HepG2 (cell line): ENCODE measurements at regions not wholly inside any gene's neighbourhood (a gene's known extent, or its start where the extent isn't known, plus 50 kb on each side); places are given as distances from the start of the nearest gene placed in this dataset.

Experiments used
- ATAC-seq: fragments of 200-7000 bp; cut with Tn5 transposase; 3 replicates; pipeline ENCODE4 v1.9.1; 2020; ENCODE audit warnings: mild to moderate bottlenecking, moderate library complexity
- BruUV-seq: library from RNA; stranded (reverse); fragments of 400-500 nt; replicated peaks from 2 replicates; lab custom pipeline; 2021; lab: Mats Ljungman, UMichigan
- CTCF ChIA-PET: fragments of 300-600 bp; formaldehyde crosslinking; extraction: SDS; loops from one replicate; lab custom pipeline; 2021; ENCODE audit warnings: low total read pairs, inconsistent platforms, low intra/inter-chr PET ratio; lab: Yijun Ruan, JAX
- POLR2A ChIA-PET: fragments of 350-600 bp; sonication (Branson Sonifier 250); formaldehyde crosslinking; loops from one replicate; lab custom pipeline; 2020; ENCODE audit warnings: antibody characterized with exemption, inconsistent platforms; lab: Yijun Ruan, JAX
- DNase-seq: peaks from one replicate; pipeline ENCODE4 v3.0.0-alpha.2; 2015; ENCODE audit warnings: low spot score
- FAIRE-seq: peaks from 3 replicates; lab custom pipeline; 2011; peaks lifted over from hg19 to GRCh38; lab: Jason Lieb, UNC
- H2AFZ ChIP-seq: one replicate; pipeline ENCODE4 v1.6.1; 2011; ENCODE audit warnings: low read length, inconsistent platforms
- H3K27ac ChIP-seq: fragments of 300-600 bp; 3 replicates; pipeline ENCODE4 v1.8.0; 2011; ENCODE audit warnings: mixed run types, mild to moderate bottlenecking, mixed read lengths, low read length, inconsistent platforms; ENCODE audit not compliant: insufficient read depth; ENCODE audit errors: extremely low read length
- H3K27me3 ChIP-seq, 2 experiments: fragments of 200-600 bp in 1 of 2; 2 replicates in 1 of 2; 3 replicates in 1 of 2; pipeline versions ENCODE4 v1.6.0 to v1.8.0; 2011; ENCODE audit warnings: low read length in 2 of 2, mild to moderate bottlenecking in 2 of 2, moderate library complexity in 2 of 2, inconsistent platforms in 1 of 2; ENCODE audit not compliant: insufficient read depth in 2 of 2, control insufficient read depth in 1 of 2
- H3K36me3 ChIP-seq, 2 experiments: fragments of 200-600 bp in 1 of 2; replicated peaks in 1 of 2; 2 replicates in 1 of 2; 3 replicates in 1 of 2; pipeline versions ENCODE4 v1.5.1 to v1.8.0; 2011; ENCODE audit warnings: low read length in 2 of 2, inconsistent platforms in 1 of 2; ENCODE audit not compliant: insufficient read depth in 2 of 2, control insufficient read depth in 1 of 2
- H3K4me1 ChIP-seq: 2 replicates; pipeline ENCODE4 v1.5.1; 2012; ENCODE audit warnings: low read length, inconsistent platforms; ENCODE audit not compliant: insufficient read depth
- H3K4me2 ChIP-seq: 2 replicates; pipeline ENCODE4 v1.6.0; 2011; ENCODE audit warnings: low read depth, low read length, inconsistent platforms
- H3K4me3 ChIP-seq, 3 experiments: fragments of 200-600 bp in 1 of 3; sonication (generic), shearing (Covaris generic) in 1 of 3; replicated peaks in 1 of 3; 2 replicates each; pipeline ENCODE4 v1.5.1; 2011 to 2016; ENCODE audit warnings: low read length in 3 of 3, inconsistent platforms in 2 of 3, low read depth in 2 of 3, mild to moderate bottlenecking in 2 of 3, control low read depth in 1 of 3, mixed read lengths in 1 of 3; ENCODE audit not compliant: insufficient read depth in 1 of 3
- H3K79me2 ChIP-seq: one replicate; pipeline ENCODE4 v1.6.1; 2011; ENCODE audit warnings: low read length, inconsistent platforms; ENCODE audit not compliant: insufficient read depth
- H3K9ac ChIP-seq: 2 replicates; pipeline ENCODE4 v1.6.0; 2011; ENCODE audit warnings: mild to moderate bottlenecking, low read depth, low read length, inconsistent platforms; ENCODE audit not compliant: insufficient read depth
- H3K9me3 ChIP-seq: 2 replicates; pipeline ENCODE4 v1.5.1; 2012; ENCODE audit warnings: mild to moderate bottlenecking, low read length
- H4K20me1 ChIP-seq: 2 replicates; pipeline ENCODE4 v1.6.0; 2011; ENCODE audit warnings: inconsistent platforms, mild to moderate bottlenecking, low read length, moderate library complexity; ENCODE audit not compliant: insufficient read depth
- ATF6 ChIP-seq: sonication (generic); formaldehyde crosslinking; conservative IDR thresholded peaks from 2 replicates; pipeline ENCODE4 v1.4.0; 2020; ENCODE audit warnings: missing genetic modification reagents
- GATAD1 ChIP-seq: IDR thresholded peaks from 2 replicates; pipeline ENCODE4 v1.6.1; 2016; ENCODE audit warnings: missing genetic modification reagents, missing compliant biosample characterization
- HNF4A ChIP-seq: sonication (generic); formaldehyde crosslinking; IDR thresholded peaks from 2 replicates; pipeline ENCODE4 v1.4.0; 2020; ENCODE audit warnings: missing genetic modification reagents
- KLF9 ChIP-seq: IDR thresholded peaks from 2 replicates; pipeline ENCODE4 v1.6.1; 2016; ENCODE audit warnings: low read depth
- ZNF407 ChIP-seq: sonication (generic); formaldehyde crosslinking; IDR thresholded peaks from one replicate; pipeline ENCODE4 v1.5.1; 2020; ENCODE audit warnings: mild to moderate bottlenecking, missing genetic modification reagents; ENCODE audit errors: not compliant biosample characterization
- WGBS: methylation state at CpG from one replicate; pipeline ENCODE4 v1.1.6; 2017; ENCODE audit warnings: low lambda C conversion rate; 5-methylcytosine and 5-hydroxymethylcytosine counted together
- in situ Hi-C: cut with HindIII; loops from 2 replicates; pipeline ENCODE4 v1.10.0; 2017; ENCODE audit warnings: low pct_unique_long_range_greater_than_20kb; ENCODE audit not compliant: extremely low pct_ligation_motif_present
- intact Hi-C: fragments of 100-400 bp; cut with micrococcal nuclease; formaldehyde crosslinking; loops from one replicate; pipeline ENCODE4 v1.10.0; 2022; ENCODE audit not compliant: unreplicated experiment

- Histone ChIP-seq H2AFZ (peak overlapping the region; percentile 30), H3K27ac (no peak overlapping the region), H3K9me3 (no peaks in the 10 kb centered on the region), H3K4me1 (no peaks in the 10 kb centered on the region), H4K20me1 (no peaks in the 10 kb centered on the region), H3K79me2 (no peaks in the 10 kb centered on the region), H3K4me2 (no peak overlapping the region), H3K27me3 (no peaks in the 10 kb centered on the region), H3K4me3 (no peak overlapping the region), H3K9ac (no peak overlapping the region), H3K36me3 (no peaks in the 10 kb centered on the region)
- no peak for TF ChIP-seq HNF4A (CRISPR knock-in tag)
- TF ChIP-seq ATF6 (CRISPR knock-in tag), result no peak
- TF ChIP-seq GATAD1, result no peak
- TF ChIP-seq ZNF407 (CRISPR knock-in tag), result no peak
- TF ChIP-seq KLF9 (CRISPR knock-in tag), result no peak
- no peak for DNase-seq
- ChIA-PET POLR2A (no interaction called here), CTCF (no interaction called here)
- 13% methylated on average over 9 of the region's 9 CpGs for WGBS
- in situ Hi-C loops, result no loop called here
- intact Hi-C loops, result no loop called here
- no TSS peak for BruUV-seq
- FAIRE-seq, result no peak
- ATAC-seq, result no peak
Observed at GRCh38 chr6:142002825-142003405, 129.8 kb upstream of the GJE1 start.
